HCT116 (cell line): ENCODE measurements at regions not wholly inside any gene's neighbourhood (a gene's known extent, or its start where the extent isn't known, plus 50 kb on each side); places are given as distances from the start of the nearest gene placed in this dataset.

ENCODE experiments used
- CEBPB ChIP-seq: IDR thresholded peaks from 2 replicates; pipeline ENCODE4 v1.6.1; 2012; ENCODE audit warnings: low read depth
- EZH2 ChIP-seq: fragments of 200-600 bp; sonication (generic); IDR thresholded peaks from 2 replicates; pipeline ENCODE4 v1.6.1; 2017; ENCODE audit warnings: antibody characterized with exemption, mixed run types
- POLR2A ChIP-seq: IDR thresholded peaks from 2 replicates; pipeline ENCODE4 v1.7.0; 2011; ENCODE audit warnings: borderline replicate concordance; ENCODE audit not compliant: insufficient read depth, insufficient read length; ENCODE audit errors: extremely low read depth
- POLR2AphosphoS5 ChIP-seq: IDR thresholded peaks from 2 replicates; pipeline ENCODE4 v1.6.1; 2011; ENCODE audit warnings: mild to moderate bottlenecking, low read depth, low read length, moderate library complexity
- RAD21 ChIP-seq: IDR thresholded peaks from 2 replicates; pipeline ENCODE4 v1.6.1; 2012; ENCODE audit warnings: low read depth, mild to moderate bottlenecking
- SIN3A ChIP-seq: IDR thresholded peaks from 2 replicates; pipeline ENCODE4 v1.6.1; 2012; ENCODE audit warnings: low read depth
- SRF ChIP-seq: IDR thresholded peaks from 2 replicates; pipeline ENCODE4 v1.6.1; 2012; ENCODE audit warnings: low read depth
- YY1 ChIP-seq: IDR thresholded peaks from 2 replicates; pipeline ENCODE4 v1.6.1; 2011; ENCODE audit warnings: low read length, low read depth, moderate library complexity, mild to moderate bottlenecking; ENCODE audit not compliant: insufficient replicate concordance; ENCODE audit errors: extremely low read depth
- ZNF274 ChIP-seq: fragments of 200-500 bp; sonication (Bioruptor generic); IDR thresholded peaks from 2 replicates; pipeline ENCODE4 v1.6.1; 2014; ENCODE audit warnings: mild to moderate bottlenecking, low read depth, low read length, inconsistent platforms
- TF ChIP-seq, protein P1 (sequence below), 3 experiments: fragments of 200-600 bp in 1 of 3; sonication (generic) in 1 of 3; IDR thresholded peaks in 2 of 3; conservative IDR thresholded peaks in 1 of 3; 2 replicates each; pipeline ENCODE4 v1.5.1; 2012 to 2017; ENCODE audit warnings: low read depth in 2 of 3, low read length in 2 of 3, antibody characterized with exemption in 1 of 3, borderline replicate concordance in 1 of 3, control low read depth in 1 of 3, mild to moderate bottlenecking in 1 of 3, mixed read lengths in 1 of 3, mixed run types in 1 of 3, moderate library complexity in 1 of 3; ENCODE audit not compliant: insufficient read depth in 1 of 3
- TF ChIP-seq, protein P2 (sequence below): IDR thresholded peaks from 2 replicates; pipeline ENCODE4 v1.6.1; 2012

DNA sequence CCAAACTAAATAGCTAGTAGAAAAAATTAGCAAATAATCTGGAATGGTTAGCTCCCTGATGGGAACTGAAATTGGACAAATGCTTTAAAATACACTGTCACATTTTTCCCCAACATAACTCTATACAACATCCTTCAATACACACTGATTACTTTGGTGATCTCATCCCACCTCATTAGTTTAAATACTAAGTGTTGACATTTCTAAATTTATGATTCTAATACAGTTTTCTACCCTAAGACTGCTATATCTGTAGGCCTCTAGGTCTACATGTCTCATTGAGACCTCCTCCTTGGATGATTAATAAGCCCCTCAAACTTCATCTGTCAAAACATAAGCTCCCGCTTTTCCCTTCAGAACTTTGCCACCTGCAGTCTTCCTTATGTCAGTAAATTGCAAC lies 80.7 kb upstream of the SLITRK5 start:
- TF ChIP-seq, protein P1, sequence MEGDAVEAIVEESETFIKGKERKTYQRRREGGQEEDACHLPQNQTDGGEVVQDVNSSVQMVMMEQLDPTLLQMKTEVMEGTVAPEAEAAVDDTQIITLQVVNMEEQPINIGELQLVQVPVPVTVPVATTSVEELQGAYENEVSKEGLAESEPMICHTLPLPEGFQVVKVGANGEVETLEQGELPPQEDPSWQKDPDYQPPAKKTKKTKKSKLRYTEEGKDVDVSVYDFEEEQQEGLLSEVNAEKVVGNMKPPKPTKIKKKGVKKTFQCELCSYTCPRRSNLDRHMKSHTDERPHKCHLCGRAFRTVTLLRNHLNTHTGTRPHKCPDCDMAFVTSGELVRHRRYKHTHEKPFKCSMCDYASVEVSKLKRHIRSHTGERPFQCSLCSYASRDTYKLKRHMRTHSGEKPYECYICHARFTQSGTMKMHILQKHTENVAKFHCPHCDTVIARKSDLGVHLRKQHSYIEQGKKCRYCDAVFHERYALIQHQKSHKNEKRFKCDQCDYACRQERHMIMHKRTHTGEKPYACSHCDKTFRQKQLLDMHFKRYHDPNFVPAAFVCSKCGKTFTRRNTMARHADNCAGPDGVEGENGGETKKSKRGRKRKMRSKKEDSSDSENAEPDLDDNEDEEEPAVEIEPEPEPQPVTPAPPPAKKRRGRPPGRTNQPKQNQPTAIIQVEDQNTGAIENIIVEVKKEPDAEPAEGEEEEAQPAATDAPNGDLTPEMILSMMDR (IDR thresholded peaks at IDR 0.05 in 2 of 3, conservative IDR thresholded peaks at IDR 0.05 in 1 of 3; ENCODE audit: borderline replicate concordance in 1 of 3, insufficient read depth in 1 of 3, low read depth in 2 of 3, low read length in 2 of 3) = no peak
- no peak for TF ChIP-seq POLR2A
- no peak for TF ChIP-seq CEBPB
- TF ChIP-seq, protein P2, sequence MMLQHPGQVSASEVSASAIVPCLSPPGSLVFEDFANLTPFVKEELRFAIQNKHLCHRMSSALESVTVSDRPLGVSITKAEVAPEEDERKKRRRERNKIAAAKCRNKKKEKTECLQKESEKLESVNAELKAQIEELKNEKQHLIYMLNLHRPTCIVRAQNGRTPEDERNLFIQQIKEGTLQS = no peak
- no peak for TF ChIP-seq ZNF274
- no peak for TF ChIP-seq RAD21
- no peak for TF ChIP-seq POLR2AphosphoS5
- no peak for TF ChIP-seq SIN3A
- TF ChIP-seq EZH2 = no peak
- TF ChIP-seq SRF = no peak
- no peak for TF ChIP-seq YY1
